ENCODE measurements at regions not wholly inside any gene's neighbourhood (a gene's known extent, or its start where the extent isn't known, plus 50 kb on each side); places are given as distances from the start of the nearest gene placed in this dataset.

DNA sequence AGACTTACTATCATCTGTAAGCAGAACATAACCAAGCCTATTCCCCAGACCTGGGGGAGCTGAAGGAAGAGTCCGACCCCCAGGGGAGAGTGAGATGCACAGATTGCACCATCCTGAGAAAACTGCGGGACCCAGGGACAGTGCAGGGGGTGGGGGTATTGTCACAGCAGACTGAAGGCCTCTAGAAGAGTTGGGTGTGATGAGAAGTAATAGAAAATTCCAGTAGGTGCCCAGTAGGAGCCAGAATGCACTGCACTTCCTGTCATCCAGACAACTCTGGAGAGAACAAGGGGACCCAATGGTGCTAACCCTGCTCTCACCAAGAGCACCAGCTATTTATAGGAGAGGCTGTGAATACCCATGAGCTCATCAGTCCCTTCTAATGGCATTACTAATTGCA, 190.1 kb downstream of the BCL11B start:
- DNase-seq (ENCODE audit: extremely low read depth, insufficient read length), result no peak
- TF ChIP-seq, protein P1, sequence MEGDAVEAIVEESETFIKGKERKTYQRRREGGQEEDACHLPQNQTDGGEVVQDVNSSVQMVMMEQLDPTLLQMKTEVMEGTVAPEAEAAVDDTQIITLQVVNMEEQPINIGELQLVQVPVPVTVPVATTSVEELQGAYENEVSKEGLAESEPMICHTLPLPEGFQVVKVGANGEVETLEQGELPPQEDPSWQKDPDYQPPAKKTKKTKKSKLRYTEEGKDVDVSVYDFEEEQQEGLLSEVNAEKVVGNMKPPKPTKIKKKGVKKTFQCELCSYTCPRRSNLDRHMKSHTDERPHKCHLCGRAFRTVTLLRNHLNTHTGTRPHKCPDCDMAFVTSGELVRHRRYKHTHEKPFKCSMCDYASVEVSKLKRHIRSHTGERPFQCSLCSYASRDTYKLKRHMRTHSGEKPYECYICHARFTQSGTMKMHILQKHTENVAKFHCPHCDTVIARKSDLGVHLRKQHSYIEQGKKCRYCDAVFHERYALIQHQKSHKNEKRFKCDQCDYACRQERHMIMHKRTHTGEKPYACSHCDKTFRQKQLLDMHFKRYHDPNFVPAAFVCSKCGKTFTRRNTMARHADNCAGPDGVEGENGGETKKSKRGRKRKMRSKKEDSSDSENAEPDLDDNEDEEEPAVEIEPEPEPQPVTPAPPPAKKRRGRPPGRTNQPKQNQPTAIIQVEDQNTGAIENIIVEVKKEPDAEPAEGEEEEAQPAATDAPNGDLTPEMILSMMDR (IDR thresholded peaks at IDR 0.05; ENCODE audit: insufficient read depth, low read length, poor library complexity, severe bottlenecking), result no peak
- Histone ChIP-seq H3K27me3 (replicated peaks; ENCODE audit: control insufficient read depth, insufficient read depth, low read length) (no peaks in the 10 kb centered on the region), H3K4me3 (replicated peaks; ENCODE audit: low read depth, low read length) (no peak overlapping the region), H3K36me3 (ENCODE audit: control insufficient read depth, insufficient read depth, low read length) (no peaks in the 10 kb centered on the region)

DNA sequence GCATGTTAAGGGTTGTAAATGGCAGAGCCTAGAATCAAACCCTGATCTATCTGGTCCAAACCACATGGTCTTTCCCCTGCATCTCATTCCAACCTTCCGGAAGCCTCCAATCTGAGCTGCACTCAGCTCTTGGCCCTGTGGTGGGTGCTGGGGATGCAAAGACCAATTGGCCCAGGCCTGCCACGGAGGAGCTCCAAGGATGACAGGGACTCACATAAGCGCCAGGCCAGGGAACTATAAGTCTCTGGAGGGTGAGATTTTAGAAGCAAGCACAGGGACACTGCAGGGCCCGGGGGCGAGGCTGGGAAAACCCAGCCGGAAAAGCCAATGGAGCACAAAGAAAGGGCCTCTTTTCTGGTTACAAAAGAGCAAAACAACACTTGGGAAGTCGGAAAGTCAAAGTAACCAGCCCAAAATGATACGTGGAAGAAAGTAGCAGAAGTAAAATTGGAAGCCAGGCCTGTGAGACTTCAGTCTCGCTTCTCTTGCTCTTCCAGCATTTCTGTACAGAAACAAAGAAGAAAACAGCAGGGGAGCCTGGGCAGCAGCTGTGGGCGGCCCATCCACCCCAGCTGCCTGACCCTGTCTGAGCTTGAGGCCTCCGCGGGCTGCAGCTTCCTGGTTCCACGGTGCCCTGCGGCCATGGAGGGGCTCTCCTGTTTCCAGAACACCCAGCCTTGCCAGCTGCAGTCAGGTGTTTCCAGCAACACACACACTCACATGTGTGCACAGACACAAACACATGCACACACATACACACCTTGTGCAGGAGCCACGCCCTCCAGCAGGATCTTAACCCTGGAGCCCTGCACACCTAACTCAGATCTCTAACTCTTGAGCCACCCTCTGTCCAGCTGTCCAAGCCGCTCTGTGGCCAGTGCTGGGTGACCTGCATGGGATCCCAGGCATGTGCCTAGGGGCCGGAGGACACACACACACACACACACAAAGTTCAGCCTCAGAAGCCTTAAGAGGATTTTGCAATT, 178.2 kb downstream of the BCL11B start:
- TF ChIP-seq, protein P1 (IDR thresholded peaks at IDR 0.05; ENCODE audit: insufficient read depth, low read length, poor library complexity, severe bottlenecking), result no peak
- Histone ChIP-seq H3K27me3 (replicated peaks; ENCODE audit: control insufficient read depth, insufficient read depth, low read length) (no peaks in the 10 kb centered on the region), H3K4me3 (replicated peaks; ENCODE audit: low read depth, low read length) (no peak overlapping the region), H3K36me3 (ENCODE audit: control insufficient read depth, insufficient read depth, low read length) (no peaks in the 10 kb centered on the region)
- DNase-seq (ENCODE audit: extremely low read depth, insufficient read length), result no peak

DNA sequence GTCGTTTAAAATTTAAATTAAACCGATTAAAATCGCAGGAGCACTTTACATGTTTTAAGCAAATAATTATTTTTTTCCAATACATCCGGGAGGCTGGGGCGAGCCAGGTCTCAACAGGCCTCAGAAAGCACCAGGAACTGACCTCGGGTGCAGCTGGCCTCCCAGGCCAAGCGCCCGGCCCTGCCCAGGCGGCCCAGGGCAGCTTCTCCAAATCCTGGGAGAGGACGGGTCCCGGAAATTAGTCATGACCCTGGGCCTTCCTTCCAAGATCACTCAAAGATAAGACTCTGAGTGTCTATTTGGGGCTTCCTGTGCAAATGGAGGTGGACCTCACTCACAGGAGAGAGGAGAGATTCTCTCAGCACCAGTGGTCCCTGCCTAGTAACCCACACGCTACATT, 177.1 kb downstream of the BCL11B start:
- DNase-seq (ENCODE audit: extremely low read depth, insufficient read length), result no peak
- Histone ChIP-seq H3K27me3 (replicated peaks; ENCODE audit: control insufficient read depth, insufficient read depth, low read length) (no peaks in the 10 kb centered on the region), H3K36me3 (ENCODE audit: control insufficient read depth, insufficient read depth, low read length) (no peaks in the 10 kb centered on the region), H3K4me3 (replicated peaks; ENCODE audit: low read depth, low read length) (no peak overlapping the region)
- TF ChIP-seq, protein P1 (IDR thresholded peaks at IDR 0.05; ENCODE audit: insufficient read depth, low read length, poor library complexity, severe bottlenecking), result no peak

DNA sequence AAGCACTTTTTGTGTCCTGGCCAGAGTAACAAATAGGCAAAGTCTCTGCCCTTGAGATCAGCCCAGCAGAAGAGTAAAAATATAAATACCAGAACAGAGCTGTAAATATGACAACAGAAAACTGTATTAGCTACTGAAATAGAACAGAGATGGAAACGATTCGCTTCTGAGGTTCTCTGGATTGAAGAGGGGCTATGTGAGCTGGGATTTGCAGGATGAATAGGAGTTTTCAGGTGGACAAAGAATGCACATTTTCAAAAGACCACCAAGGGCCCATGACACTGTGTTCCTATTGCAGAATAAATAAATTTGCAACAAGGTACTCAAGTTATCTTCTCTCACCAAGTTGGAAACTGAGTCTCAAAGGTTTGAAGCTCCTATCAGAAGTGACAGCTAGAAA, 176.6 kb downstream of the BCL11B start:
- Histone ChIP-seq H3K4me3 (replicated peaks; ENCODE audit: low read depth, low read length) (no peak overlapping the region), H3K27me3 (replicated peaks; ENCODE audit: control insufficient read depth, insufficient read depth, low read length) (no peaks in the 10 kb centered on the region), H3K36me3 (ENCODE audit: control insufficient read depth, insufficient read depth, low read length) (no peaks in the 10 kb centered on the region)
- TF ChIP-seq, protein P1 (IDR thresholded peaks at IDR 0.05; ENCODE audit: insufficient read depth, low read length, poor library complexity, severe bottlenecking), result no peak
- DNase-seq (ENCODE audit: extremely low read depth, insufficient read length), result no peak

DNA sequence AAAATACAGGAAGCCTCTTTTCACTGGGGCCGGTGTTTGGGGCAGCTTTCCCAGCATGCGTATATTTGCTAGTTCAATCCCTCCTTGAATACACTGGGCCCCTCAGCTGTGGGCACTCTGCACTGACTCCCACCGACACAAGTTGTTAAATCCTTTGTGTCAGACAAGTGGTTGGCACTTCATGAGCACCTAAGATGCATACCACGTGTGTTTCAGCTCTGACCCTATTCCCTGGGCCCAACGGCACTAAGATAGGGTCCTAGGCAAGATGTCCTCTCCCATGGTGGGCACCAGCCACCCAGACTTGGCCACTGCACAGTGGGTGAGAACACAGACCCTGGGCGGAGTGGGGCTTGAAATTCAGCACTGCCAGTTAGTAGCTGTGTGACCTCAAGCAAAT, 173.8 kb downstream of the BCL11B start:
- H3K4me3 ChIP-seq (replicated peaks; ENCODE audit: low read depth, low read length), result no peak overlapping the region
- DNase-seq (ENCODE audit: extremely low read depth, insufficient read length), result no peak
- TF ChIP-seq, protein P1 (IDR thresholded peaks at IDR 0.05; ENCODE audit: insufficient read depth, low read length, poor library complexity, severe bottlenecking), result no peak
- no peaks in the 10 kb centered on the region for H3K27me3 ChIP-seq (replicated peaks; ENCODE audit: control insufficient read depth, insufficient read depth, low read length)
- H3K36me3 ChIP-seq (ENCODE audit: control insufficient read depth, insufficient read depth, low read length), result no peaks in the 10 kb centered on the region

All from GM06990 (cell line).